ENCODE measurements at regions not wholly inside any gene's neighbourhood (a gene's known extent, or its start where the extent isn't known, plus 50 kb on each side); places are given as distances from the start of the nearest gene placed in this dataset.

GRCh38 chr5:32933692-32934091 lies 222.6 kb downstream of the NPR3 start (continued):
- TF ChIP-seq ZKSCAN3 (CRISPR knock-in tag; IDR thresholded peaks at IDR 0.05) = no peak
- TF ChIP-seq CREB5 (CRISPR knock-in tag; IDR thresholded peaks at IDR 0.05) = no peak
- TF ChIP-seq BACH1 (tag; IDR thresholded peaks at IDR 0.05) = no peak
- TF ChIP-seq PHB (CRISPR knock-in tag; IDR thresholded peaks at IDR 0.05) = no peak

GRCh38 chr5:32934529-32934928 lies 223.4 kb downstream of the NPR3 start:
- Histone ChIP-seq H3K79me2 (ENCODE audit: control insufficient read depth, insufficient read depth, low read length) (no peaks in the 10 kb centered on the region), H3K4me2 (ENCODE audit: insufficient read depth, low read length) (no peak overlapping the region), H3K4me3 (no peak overlapping the region), H4K20me1 (replicated peaks; ENCODE audit: control insufficient read depth, insufficient read depth, low read length) (no peaks in the 10 kb centered on the region), H3K27ac (ENCODE audit: extremely low read depth, low read depth, low read length) (no peak overlapping the region), H3K27me3 (ENCODE audit: control insufficient read depth in 2 of 2, insufficient read depth in 2 of 2, low read length in 2 of 2) (no peaks in the 10 kb centered on the region), H3K9me1 (ENCODE audit: control insufficient read depth, insufficient read depth, low read length) (no peaks in the 10 kb centered on the region), H2AFZ (ENCODE audit: low read depth, low read length) (no peak overlapping the region), H3K36me3 (ENCODE audit: control insufficient read depth, insufficient read depth, low read length) (no peaks in the 10 kb centered on the region), H3K9me3 (replicated peaks; ENCODE audit: control insufficient read depth, insufficient read depth, low read depth, low read length) (no peaks in the 10 kb centered on the region), H3K9ac (ENCODE audit: insufficient read depth in 1 of 2, low read depth in 2 of 2, low read length in 2 of 2) (no peak overlapping the region), H3K4me1 (replicated peaks in 1 of 2; ENCODE audit: control insufficient read depth in 2 of 2, insufficient read depth in 2 of 2, low read length in 2 of 2) (no peaks in the 10 kb centered on the region)
- CTCF ChIA-PET (ENCODE audit: low intra/inter-chr PET ratio) = no interaction called here
- in situ Hi-C loops (cut with MboI) = no loop called here
- POLR2A ChIA-PET = no interaction called here
- 6% methylated on average over 6 of the region's 6 CpGs for WGBS (ENCODE audit: insufficient coverage, low coverage, missing lambda C conversion rate)
- DNase-seq (ENCODE audit: extremely low read depth in 1 of 4, low spot score in 3 of 4) (no peak), FAIRE-seq (no peak), ATAC-seq (no peak)
- intact Hi-C loops (cut with micrococcal nuclease) = no loop called here
- BruUV-seq (replicated peaks) = no TSS peak
- TF ChIP-seq ESRRA (IDR thresholded peaks at IDR 0.05; ENCODE audit: borderline replicate concordance, low read depth) (no peak), HOMEZ (CRISPR knock-in tag; IDR thresholded peaks at IDR 0.05) (no peak), SRSF3 (IDR thresholded peaks at IDR 0.05; ENCODE audit: insufficient read depth, low read length) (no peak), FOXP4 (CRISPR knock-in tag; IDR thresholded peaks at IDR 0.05; ENCODE audit: borderline replicate concordance) (no peak), SP1 (CRISPR knock-in tag; IDR thresholded peaks at IDR 0.05) (no peak), HNRNPH1 (optimal IDR thresholded peaks at IDR 0.05; ENCODE audit: low read depth, low read length) (no peak), EWSR1 (IDR thresholded peaks at IDR 0.05; ENCODE audit: borderline replicate concordance, low read depth, partially characterized antibody) (no peak), ZNF586 (CRISPR knock-in tag; conservative IDR thresholded peaks at IDR 0.05) (no peak), CC2D1A (IDR thresholded peaks at IDR 0.05) (no peak), FOXA3 (CRISPR knock-in tag; conservative IDR thresholded peaks at IDR 0.05 in 1 of 2, IDR thresholded peaks at IDR 0.05 in 1 of 2) (no peak), TEAD2 (tag; IDR thresholded peaks at IDR 0.05) (no peak), RBM39 (optimal IDR thresholded peaks at IDR 0.05; ENCODE audit: low read depth, low read length) (no peak), ZNF347 (CRISPR knock-in tag; IDR thresholded peaks at IDR 0.05; ENCODE audit: low read depth) (no peak), CREBBP (IDR thresholded peaks at IDR 0.05; ENCODE audit: low read depth, low read length) (no peak), TAL1 (IDR thresholded peaks at IDR 0.05) (no peak), TAF15 (IDR thresholded peaks at IDR 0.05; ENCODE audit: low read depth, low read length) (no peak)
